SKM-1 (cell line): ENCODE measurements at regions not wholly inside any gene's neighbourhood (a gene's known extent, or its start where the extent isn't known, plus 50 kb on each side); places are given as distances from the start of the nearest gene placed in this dataset.

ENCODE experiments used
- DNase-seq: peaks from one replicate; lab custom pipeline; 2025; ENCODE audit not compliant: unreplicated experiment; lab: John Stamatoyannopoulos, UW

GRCh38 chr15:62459875-62460274, 294.8 kb upstream of the C2CD4B start:
- no peak for DNase-seq

- DNase-seq, result no peak
Observed at GRCh38 chr15:62462268-62462667, 297.2 kb upstream of the C2CD4B start.

- no peak for DNase-seq
Observed at GRCh38 chr15:62462721-62463120, 297.6 kb upstream of the C2CD4B start.

- no peak for DNase-seq
Observed at GRCh38 chr15:62464705-62465104, 299.6 kb upstream of the C2CD4B start.

- no peak for DNase-seq
Observed at GRCh38 chr15:62465173-62465572, 300.1 kb upstream of the C2CD4B start.

- DNase-seq, result no peak
Observed at GRCh38 chr15:62469478-62469873, 304.4 kb upstream of the C2CD4B start.

GRCh38 chr15:62469874-62470688, 305.0 kb upstream of the C2CD4B start:
- DNase-seq, result no peak

- DNase-seq, result no peak
Observed at GRCh38 chr15:62472616-62473299, 307.7 kb upstream of the C2CD4B start.

GRCh38 chr15:62474021-62474770, 309.1 kb upstream of the C2CD4B start:
- no peak for DNase-seq

- no peak for DNase-seq
Observed at GRCh38 chr15:62474771-62475124, 309.7 kb upstream of the C2CD4B start.

- DNase-seq, result no peak
Observed at GRCh38 chr15:62475591-62475990, 310.5 kb upstream of the C2CD4B start.

GRCh38 chr15:62476163-62476562, 311.1 kb upstream of the C2CD4B start:
- DNase-seq, result no peak

GRCh38 chr15:62477929-62478328, 312.8 kb upstream of the C2CD4B start:
- no peak for DNase-seq

GRCh38 chr15:62482785-62483429, 317.8 kb upstream of the C2CD4B start:
- DNase-seq, result peak; percentile 67

GRCh38 chr15:62483814-62484213, 318.7 kb upstream of the C2CD4B start:
- no peak for DNase-seq

- no peak for DNase-seq
Observed at GRCh38 chr15:62485170-62485720, 320.2 kb upstream of the C2CD4B start.

GRCh38 chr15:62486041-62486440, 321.0 kb upstream of the C2CD4B start:
- DNase-seq, result no peak

GRCh38 chr15:62488387-62488786, 323.3 kb upstream of the C2CD4B start:
- DNase-seq, result no peak

GRCh38 chr15:62491642-62492041, 326.6 kb upstream of the C2CD4B start:
- DNase-seq, result no peak

- DNase-seq, result no peak
Observed at GRCh38 chr15:62492900-62493299, 327.8 kb upstream of the C2CD4B start.

GRCh38 chr15:62494197-62494596, 329.1 kb upstream of the C2CD4B start:
- no peak for DNase-seq
